ENCODE measurements at regions not wholly inside any gene's neighbourhood (a gene's known extent, or its start where the extent isn't known, plus 50 kb on each side); places are given as distances from the start of the nearest gene placed in this dataset.

- in situ Hi-C loops (cut with HindIII; ENCODE audit: low sequenced_read_pairs): no loop called here
Measured at GRCh38 chr13:106433066-106433465, 102.4 kb downstream of the EFNB2 start.

GRCh38 chr13:106432636-106433035, 102.8 kb downstream of the EFNB2 start:
- in situ Hi-C loops (cut with HindIII; ENCODE audit: low sequenced_read_pairs): no loop called here

GRCh38 chr13:106426909-106427308, 108.6 kb downstream of the EFNB2 start:
- in situ Hi-C loops (cut with HindIII; ENCODE audit: low sequenced_read_pairs): no loop called here

- in situ Hi-C loops (cut with HindIII; ENCODE audit: low sequenced_read_pairs): no loop called here
Measured at GRCh38 chr13:106425661-106426060, 109.8 kb downstream of the EFNB2 start.

- in situ Hi-C loops (cut with HindIII; ENCODE audit: low sequenced_read_pairs): no loop called here
Measured at GRCh38 chr13:106424805-106425204, 110.7 kb downstream of the EFNB2 start.

- in situ Hi-C loops (cut with HindIII; ENCODE audit: low sequenced_read_pairs): no loop called here
Measured at GRCh38 chr13:106423530-106423929, 111.9 kb downstream of the EFNB2 start.

GRCh38 chr13:106418556-106418955, 116.9 kb downstream of the EFNB2 start:
- in situ Hi-C loops (cut with HindIII; ENCODE audit: low sequenced_read_pairs): no loop called here

- in situ Hi-C loops (cut with HindIII; ENCODE audit: low sequenced_read_pairs): no loop called here
Measured at GRCh38 chr13:106417467-106418110, 117.9 kb downstream of the EFNB2 start.

GRCh38 chr13:106416645-106417044, 118.8 kb downstream of the EFNB2 start:
- in situ Hi-C loops (cut with HindIII; ENCODE audit: low sequenced_read_pairs): no loop called here

- in situ Hi-C loops (cut with HindIII; ENCODE audit: low sequenced_read_pairs): no loop called here
Measured at GRCh38 chr13:106415971-106416370, 119.5 kb downstream of the EFNB2 start.

GRCh38 chr13:106415442-106415841, 120.0 kb downstream of the EFNB2 start:
- in situ Hi-C loops (cut with HindIII; ENCODE audit: low sequenced_read_pairs): no loop called here

GRCh38 chr13:106407338-106407737, 128.1 kb downstream of the EFNB2 start:
- in situ Hi-C loops (cut with HindIII; ENCODE audit: low sequenced_read_pairs): no loop called here

GRCh38 chr13:106405731-106406130, 129.7 kb downstream of the EFNB2 start:
- in situ Hi-C loops (cut with HindIII; ENCODE audit: low sequenced_read_pairs): no loop called here

GRCh38 chr13:106403280-106403679, 132.2 kb downstream of the EFNB2 start:
- in situ Hi-C loops (cut with HindIII; ENCODE audit: low sequenced_read_pairs): loop anchor here (5.0 kb wide), 1 partner anchor 94 kb away; no protein-coding TSS in a partner anchor

- in situ Hi-C loops (cut with HindIII; ENCODE audit: low sequenced_read_pairs): loop anchor here (5.0 kb wide), 1 partner anchor 94 kb away; no protein-coding TSS in a partner anchor
Measured at GRCh38 chr13:106402866-106403265, 132.6 kb downstream of the EFNB2 start.

- in situ Hi-C loops (cut with HindIII; ENCODE audit: low sequenced_read_pairs): loop anchor here (5.0 kb wide), 1 partner anchor 96 kb away; no protein-coding TSS in a partner anchor
Measured at GRCh38 chr13:106401081-106401480, 134.4 kb downstream of the EFNB2 start.

GRCh38 chr13:106400289-106400688, 135.2 kb downstream of the EFNB2 start:
- in situ Hi-C loops (cut with HindIII; ENCODE audit: low sequenced_read_pairs): loop anchor here (5.0 kb wide), 1 partner anchor 97 kb away; no protein-coding TSS in a partner anchor

- in situ Hi-C loops (cut with HindIII; ENCODE audit: low sequenced_read_pairs): no loop called here
Measured at GRCh38 chr13:106398289-106398688, 137.2 kb downstream of the EFNB2 start.

GRCh38 chr13:106393776-106394175, 141.7 kb downstream of the EFNB2 start:
- in situ Hi-C loops (cut with HindIII; ENCODE audit: low sequenced_read_pairs): no loop called here

GRCh38 chr13:106391681-106392080, 143.8 kb downstream of the EFNB2 start:
- in situ Hi-C loops (cut with HindIII; ENCODE audit: low sequenced_read_pairs): no loop called here

GRCh38 chr13:106391271-106391670, 144.2 kb downstream of the EFNB2 start:
- in situ Hi-C loops (cut with HindIII; ENCODE audit: low sequenced_read_pairs): no loop called here

- in situ Hi-C loops (cut with HindIII; ENCODE audit: low sequenced_read_pairs): no loop called here
Measured at GRCh38 chr13:106390367-106390766, 145.1 kb downstream of the EFNB2 start.

- in situ Hi-C loops (cut with HindIII; ENCODE audit: low sequenced_read_pairs): no loop called here
Measured at GRCh38 chr13:106385654-106386053, 149.8 kb downstream of the EFNB2 start.
